Esophagus muscularis mucosa (tissue), 4 donors: ENCODE measurements at regions not wholly inside any gene's neighbourhood (a gene's known extent, or its start where the extent isn't known, plus 50 kb on each side); places are given as distances from the start of the nearest gene placed in this dataset.

Experiments used
- DNase-seq: peaks from one replicate; pipeline ENCODE4 v3.0.0-alpha.2; 2017; ENCODE audit errors: extremely low spot score
- H3K27ac ChIP-seq, 4 donors: fragments of 200-600 bp; sonication (generic); replicated peaks in 1 of 4; 1 replicate in 3 of 4; 2 replicates in 1 of 4; pipeline ENCODE4 v1.5.1; 2016 to 2019; ENCODE audit warnings: mild to moderate bottlenecking in 1 of 4
- H3K27me3 ChIP-seq, 4 donors: fragments of 200-600 bp; sonication (generic); one replicate each; pipeline versions ENCODE4 v1.5.1 to v1.6.0; 2016 to 2019
- H3K36me3 ChIP-seq, 4 donors: fragments of 200-600 bp; sonication (generic); one replicate each; pipeline ENCODE4 v1.5.1; 2016 to 2019
- H3K4me1 ChIP-seq, 4 donors: fragments of 200-600 bp; sonication (generic); one replicate each; pipeline ENCODE4 v1.5.1; 2016 to 2019
- H3K4me3 ChIP-seq, 4 donors: fragments of 200-600 bp; sonication (generic); 1 replicate in 2 of 4; 2 replicates in 2 of 4; pipeline ENCODE4 v1.5.1; 2016 to 2019; ENCODE audit warnings: mild to moderate bottlenecking in 4 of 4, moderate library complexity in 1 of 4
- H3K9me3 ChIP-seq, 4 donors: fragments of 200-600 bp; sonication (generic); 1 replicate in 3 of 4; 2 replicates in 1 of 4; pipeline ENCODE4 v1.5.1; 2016 to 2019
- CTCF ChIP-seq, 3 experiments: fragments of 200-600 bp in 2 of 3; fragments of 450-650 bp in 1 of 3; sonication (generic) in 2 of 3; IDR thresholded peaks; one replicate each; pipeline ENCODE4 v1.5.1; 2017 to 2019; ENCODE audit warnings: antibody characterized with exemption in 3 of 3, mild to moderate bottlenecking in 2 of 3, moderate library complexity in 1 of 3
- EP300 ChIP-seq: sonication (generic); formaldehyde crosslinking; IDR thresholded peaks from one replicate; pipeline ENCODE4 v1.6.1; 2017; ENCODE audit warnings: antibody characterized with exemption
- POLR2A ChIP-seq: fragments of 450-650 bp; IDR thresholded peaks from one replicate; pipeline ENCODE4 v1.6.1; 2017; ENCODE audit warnings: antibody characterized with exemption, moderate library complexity, mild to moderate bottlenecking, low read depth
- POLR2AphosphoS5 ChIP-seq, 2 donors: sonication (generic); formaldehyde crosslinking; IDR thresholded peaks; one replicate each; pipeline ENCODE4 v1.6.1; 2017; ENCODE audit warnings: antibody characterized with exemption in 2 of 2
- WGBS: methylation state at CpG from one replicate; pipeline ENCODE4 v1.1.5; 2018; 5-methylcytosine and 5-hydroxymethylcytosine counted together
- intact Hi-C: fragments of 100-400 bp; cut with DNase I; formaldehyde crosslinking; loops from one replicate; pipeline ENCODE4 v1.15.1; 2023

- H3K9me3 ChIP-seq, result no peaks in the 10 kb centered on the region
- no peak overlapping the region for H3K4me3 ChIP-seq
- intact Hi-C loops, result loop anchor here (2.0 kb wide), 1 partner anchor 259 kb away; no protein-coding TSS in a partner anchor
- H3K27me3 ChIP-seq, result no peaks in the 10 kb centered on the region
- H3K27ac ChIP-seq, result no peak overlapping the region
- TF ChIP-seq POLR2A (no peak), CTCF (IDR thresholded peaks at IDR 0.05) (no peak), EP300 (no peak), POLR2AphosphoS5 (IDR thresholded peaks at IDR 0.05) (no peak)
- no peaks in the 10 kb centered on the region for H3K36me3 ChIP-seq
- H3K4me1 ChIP-seq, result no peaks in the 10 kb centered on the region
- 100% methylated on average over 1 of the region's 1 CpG for WGBS
- DNase-seq, result no peak
Observed at GRCh38 chr1:100607628-100608240, 69.8 kb downstream of the GPR88 start.

- no peak overlapping the region for H3K27ac ChIP-seq
- intact Hi-C loops, result no loop called here
- H3K27me3 ChIP-seq, result no peaks in the 10 kb centered on the region
- no peaks in the 10 kb centered on the region for H3K9me3 ChIP-seq
- DNase-seq, result no peak
- no peak overlapping the region for H3K4me3 ChIP-seq
- H3K4me1 ChIP-seq, result no peaks in the 10 kb centered on the region
- WGBS, result 96% methylated on average over 3 of the region's 3 CpGs
- no peak for TF ChIP-seq POLR2A
- no peak for TF ChIP-seq EP300
- no peak for TF ChIP-seq POLR2AphosphoS5 (IDR thresholded peaks at IDR 0.05)
- no peak for TF ChIP-seq CTCF (IDR thresholded peaks at IDR 0.05)
- H3K36me3 ChIP-seq, result no peaks in the 10 kb centered on the region
Observed at GRCh38 chr1:100609849-100610248, 71.9 kb downstream of the GPR88 start.

- Histone ChIP-seq H3K27ac (no peak overlapping the region), H3K9me3 (no peaks in the 10 kb centered on the region), H3K4me3 (no peak overlapping the region), H3K4me1 (no peaks in the 10 kb centered on the region), H3K27me3 (no peaks in the 10 kb centered on the region), H3K36me3 (no peaks in the 10 kb centered on the region)
- intact Hi-C loops, result no loop called here
- TF ChIP-seq EP300, result no peak
- no peak for TF ChIP-seq POLR2A
- TF ChIP-seq POLR2AphosphoS5 (IDR thresholded peaks at IDR 0.05), result no peak
- TF ChIP-seq CTCF (IDR thresholded peaks at IDR 0.05), result no peak
- 84% methylated on average over 3 of the region's 3 CpGs for WGBS
- no peak for DNase-seq
Observed at GRCh38 chr1:100611086-100611485, 73.1 kb downstream of the GPR88 start.

GRCh38 chr1:100612540-100612939 lies 74.6 kb downstream of the GPR88 start:
- H3K27me3 ChIP-seq, result no peaks in the 10 kb centered on the region
- TF ChIP-seq EP300 (no peak), CTCF (IDR thresholded peaks at IDR 0.05) (no peak), POLR2AphosphoS5 (IDR thresholded peaks at IDR 0.05) (no peak), POLR2A (no peak)
- no peak overlapping the region for H3K4me3 ChIP-seq
- 75% methylated on average over 3 of the region's 3 CpGs for WGBS
- no peak overlapping the region for H3K27ac ChIP-seq
- no peaks in the 10 kb centered on the region for H3K9me3 ChIP-seq
- no peak for DNase-seq
- intact Hi-C loops, result no loop called here
- no peaks in the 10 kb centered on the region for H3K36me3 ChIP-seq
- no peaks in the 10 kb centered on the region for H3K4me1 ChIP-seq

GRCh38 chr1:100613817-100614559 lies 76.0 kb downstream of the GPR88 start:
- Histone ChIP-seq H3K4me3 (no peak overlapping the region), H3K36me3 (no peaks in the 10 kb centered on the region), H3K9me3 (no peaks in the 10 kb centered on the region), H3K27ac (no peak overlapping the region), H3K4me1 (no peaks in the 10 kb centered on the region), H3K27me3 (no peaks in the 10 kb centered on the region)
- no peak for TF ChIP-seq EP300
- TF ChIP-seq CTCF (IDR thresholded peaks at IDR 0.05), result no peak
- no peak for TF ChIP-seq POLR2A
- TF ChIP-seq POLR2AphosphoS5 (IDR thresholded peaks at IDR 0.05), result no peak
- WGBS, result 98% methylated on average over 3 of the region's 3 CpGs
- intact Hi-C loops, result no loop called here
- no peak for DNase-seq
